ENCODE measurements at regions not wholly inside any gene's neighbourhood (a gene's known extent, or its start where the extent isn't known, plus 50 kb on each side); places are given as distances from the start of the nearest gene placed in this dataset.

DNA sequence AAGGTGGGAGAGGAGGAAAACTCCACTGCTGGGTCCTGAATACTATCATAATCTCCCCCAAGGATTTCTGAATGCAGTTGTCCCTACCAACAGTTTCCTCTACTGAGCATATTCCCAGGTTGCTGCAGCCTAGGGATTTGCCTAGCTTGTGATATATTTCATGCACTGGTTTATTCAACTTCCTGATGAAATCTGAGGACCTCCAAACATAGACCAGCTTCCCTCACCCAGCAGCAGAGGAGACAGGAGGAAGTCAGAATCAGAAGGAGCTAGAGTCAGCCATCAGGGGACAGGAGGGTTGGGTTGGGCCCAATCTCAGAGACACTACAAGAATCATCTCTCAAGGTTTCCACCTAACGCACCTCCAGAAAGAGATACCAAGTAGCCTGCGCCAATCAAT lies 138.4 kb upstream of the TOP1 start:
- Histone ChIP-seq H3K9me3 (replicated peaks; ENCODE audit: control insufficient read depth, insufficient read depth, low read length) (no peaks in the 10 kb centered on the region), H4K20me1 (replicated peaks; ENCODE audit: control insufficient read depth, extremely low read depth, insufficient read depth, low read length) (no peaks in the 10 kb centered on the region), H3K79me2 (ENCODE audit: control insufficient read depth, insufficient read depth, low read length) (no peaks in the 10 kb centered on the region), H3K36me3 (ENCODE audit: control insufficient read depth in 2 of 2, extremely low read depth in 1 of 2, insufficient read depth in 2 of 2, low read length in 2 of 2) (no peaks in the 10 kb centered on the region), H3K9ac (replicated peaks; ENCODE audit: extremely low read depth, insufficient read depth, low read length) (no peak overlapping the region), H3K27me3 (ENCODE audit: control insufficient read depth in 2 of 2, insufficient read depth in 2 of 2, low read length in 2 of 2) (no peaks in the 10 kb centered on the region), H3K4me3 (replicated peaks in 1 of 3; ENCODE audit: insufficient read depth in 1 of 3, low read depth in 1 of 3, low read length in 3 of 3) (no peak overlapping the region), H3K27ac (ENCODE audit: insufficient read depth, low read depth, low read length) (no peak overlapping the region), H3K4me2 (ENCODE audit: insufficient read depth, low read length) (no peak overlapping the region), H3K4me1 (ENCODE audit: control insufficient read depth, extremely low read depth, insufficient read depth, low read length) (no peaks in the 10 kb centered on the region), H3K9me1 (replicated peaks; ENCODE audit: control insufficient read depth, extremely low read depth, insufficient read depth, low read length) (no peaks in the 10 kb centered on the region), H2AFZ (ENCODE audit: low read depth, low read length) (no peak overlapping the region)
- no TSS peak for BruUV-seq (replicated peaks)
- POLR2A ChIA-PET, result no interaction called here
- DNase-seq (ENCODE audit: low read depth, low spot score), result no peak
- peak; percentile 35 for FAIRE-seq
- dilution Hi-C loops (cut with MboI; ENCODE audit: extremely low pct_ligation_motif_present, low sequenced_read_pairs), result no loop called here
- intact Hi-C loops (cut with micrococcal nuclease), result no loop called here
- CTCF ChIA-PET, result no interaction called here
- no peak for TF ChIP-seq FOS (IDR thresholded peaks at IDR 0.05; ENCODE audit: borderline replicate concordance, insufficient read depth, low read length)
- TF ChIP-seq POLR2AphosphoS5 (IDR thresholded peaks at IDR 0.05; ENCODE audit: insufficient read depth, low read depth, low read length), result no peak
- no peak for TF ChIP-seq MYC (IDR thresholded peaks at IDR 0.05; ENCODE audit: low read depth, low read length)
- no peak for TF ChIP-seq EZH2 (IDR thresholded peaks at IDR 0.05; ENCODE audit: borderline replicate concordance, low read depth, low read length, severe bottlenecking)
- TF ChIP-seq CTCF (IDR thresholded peaks at IDR 0.05; ENCODE audit: extremely low read depth in 1 of 2, insufficient read depth in 1 of 2, low read depth in 1 of 2, low read length in 2 of 2), result no peak
- TF ChIP-seq POLR2A (IDR thresholded peaks at IDR 0.05; ENCODE audit: low read depth, low read length), result no peak
- TF ChIP-seq MAX (IDR thresholded peaks at IDR 0.05; ENCODE audit: insufficient read depth, insufficient read length), result no peak
- no peak for TF ChIP-seq GATA2 (IDR thresholded peaks at IDR 0.05; ENCODE audit: insufficient read depth, insufficient read length, low read depth, low read length)
- TF ChIP-seq JUN (IDR thresholded peaks at IDR 0.05; ENCODE audit: borderline replicate concordance, insufficient read depth, insufficient read length, low read depth), result no peak
